Panc1 (cell line): ENCODE measurements at regions not wholly inside any gene's neighbourhood (a gene's known extent, or its start where the extent isn't known, plus 50 kb on each side); places are given as distances from the start of the nearest gene placed in this dataset.

Source experiments
- ATAC-seq: fragments of 200-7000 bp; cut with Tn5 transposase; 2 replicates; pipeline ENCODE4 v1.9.1; 2020; ENCODE audit warnings: mild to moderate bottlenecking, moderate library complexity
- BruUV-seq: library from RNA; stranded (reverse); fragments of 400-500 nt; replicated peaks from 2 replicates; lab custom pipeline; 2021; lab: Mats Ljungman, UMichigan
- CTCF ChIA-PET: fragments of 300-600 bp; sonication (Branson Sonifier 250); formaldehyde crosslinking; loops from one replicate; lab custom pipeline; 2022; ENCODE audit warnings: antibody characterized with exemption; lab: Charles Lee
- POLR2A ChIA-PET: fragments of 300-600 bp; sonication (Branson Sonifier 250); formaldehyde crosslinking; loops from one replicate; lab custom pipeline; 2022; ENCODE audit warnings: antibody characterized with exemption; lab: Charles Lee
- DNase-seq: peaks from one replicate; pipeline ENCODE4 v3.0.0-alpha.2; 2010; ENCODE audit warnings: low read depth, low spot score
- H3K27ac ChIP-seq: 2 replicates; pipeline ENCODE4 v1.5.1; 2011; ENCODE audit warnings: mild to moderate bottlenecking, low read length, inconsistent platforms
- H3K27me3 ChIP-seq: fragments of 200-500 bp; sonication (Bioruptor generic); 2 replicates; pipeline ENCODE4 v1.6.0; 2014; ENCODE audit warnings: low read length, inconsistent platforms; ENCODE audit not compliant: control insufficient read depth, insufficient read depth
- H3K36me3 ChIP-seq: fragments of 200-500 bp; sonication (Bioruptor generic); 2 replicates; pipeline ENCODE4 v1.5.1; 2014; ENCODE audit warnings: inconsistent platforms, mild to moderate bottlenecking, low read length, moderate library complexity; ENCODE audit not compliant: control insufficient read depth, insufficient read depth
- H3K4me1 ChIP-seq: 2 replicates; pipeline ENCODE4 v1.5.1; 2011; ENCODE audit warnings: inconsistent platforms, mild to moderate bottlenecking, low read length, moderate library complexity; ENCODE audit not compliant: control insufficient read depth, insufficient read depth
- H3K4me3 ChIP-seq, 2 experiments: 2 replicates each; pipeline ENCODE4 v1.5.1; 2011 to 2012; ENCODE audit warnings: low read depth in 2 of 2, low read length in 2 of 2, mild to moderate bottlenecking in 2 of 2, inconsistent platforms in 1 of 2, moderate library complexity in 1 of 2
- H3K9me3 ChIP-seq: fragments of 200-500 bp; sonication (Bioruptor generic); 2 replicates; pipeline ENCODE4 v1.5.1; 2014; ENCODE audit warnings: low read depth, mild to moderate bottlenecking, inconsistent platforms, low read length, moderate library complexity; ENCODE audit not compliant: control insufficient read depth, insufficient read depth
- CTCF ChIP-seq: fragments of 450-650 bp; IDR thresholded peaks from 2 replicates; pipeline ENCODE4 v1.5.1; 2017; ENCODE audit warnings: mild to moderate bottlenecking
- POLR2AphosphoS5 ChIP-seq: IDR thresholded peaks from 2 replicates; pipeline ENCODE4 v1.6.1; 2012; ENCODE audit warnings: mild to moderate bottlenecking, low read depth, low read length, moderate library complexity
- SIN3A ChIP-seq: IDR thresholded peaks from 2 replicates; pipeline ENCODE4 v1.6.1; 2012; ENCODE audit warnings: low read depth, mild to moderate bottlenecking, low read length, moderate library complexity, borderline replicate concordance; ENCODE audit not compliant: insufficient read depth
- TCF7L2 ChIP-seq: IDR thresholded peaks from 2 replicates; pipeline ENCODE4 v1.6.1; 2011; ENCODE audit warnings: mild to moderate bottlenecking, low read depth, low read length, inconsistent platforms
- in situ Hi-C: cut with HindIII; loops from 2 replicates; pipeline ENCODE4 v1.10.0; 2016; ENCODE audit warnings: low sequenced_read_pairs, low pct_unique_long_range_greater_than_20kb
- intact Hi-C: fragments of 100-400 bp; cut with micrococcal nuclease; formaldehyde crosslinking; loops from one replicate; pipeline ENCODE4 v1.10.0; 2022; ENCODE audit not compliant: unreplicated experiment
- TF ChIP-seq, protein P1 (sequence below), 2 experiments: IDR thresholded peaks; 2 replicates each; pipeline ENCODE4 v1.6.1; 2011 to 2012; ENCODE audit warnings: low read depth in 2 of 2, control low read depth in 1 of 2, low read length in 1 of 2, mild to moderate bottlenecking in 1 of 2, moderate library complexity in 1 of 2; ENCODE audit not compliant: insufficient read depth in 1 of 2

DNA sequence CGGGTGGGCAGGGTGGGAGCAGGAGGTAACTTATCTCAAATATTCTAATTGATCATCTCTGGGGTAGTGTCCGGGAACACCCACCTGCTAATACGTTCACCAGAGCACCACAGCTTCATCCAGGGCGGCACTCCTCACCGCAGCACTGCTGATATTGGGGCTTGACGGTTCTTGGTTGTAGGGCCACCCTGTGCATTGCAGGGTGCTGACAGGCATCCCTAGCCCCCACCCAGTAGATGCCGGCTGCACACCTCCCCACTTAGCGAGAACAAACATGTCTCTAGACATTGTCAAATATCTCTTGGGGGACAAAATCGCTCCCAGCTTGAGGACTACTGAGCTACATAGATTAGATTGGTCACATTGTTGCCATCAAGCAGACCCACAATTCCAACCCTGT lies 73.9 kb upstream of the WASF3 start:
- Histone ChIP-seq H3K4me3 (no peak overlapping the region), H3K36me3 (no peaks in the 10 kb centered on the region), H3K27me3 (no peaks in the 10 kb centered on the region), H3K4me1 (no peaks in the 10 kb centered on the region), H3K27ac (no peak overlapping the region), H3K9me3 (no peaks in the 10 kb centered on the region)
- ATAC-seq (no peak), DNase-seq (no peak)
- ChIA-PET CTCF (interaction anchor here (0.6 to 1.2 kb wide), 2 partner anchors 190 to 215 kb away, joined by 6 to 8 read pairs; no protein-coding TSS in a partner anchor), POLR2A (no interaction called here)
- intact Hi-C loops, result loop anchor here (5.0 kb wide), 1 partner anchor 214 kb away; no protein-coding TSS in a partner anchor
- TF ChIP-seq, protein P1, sequence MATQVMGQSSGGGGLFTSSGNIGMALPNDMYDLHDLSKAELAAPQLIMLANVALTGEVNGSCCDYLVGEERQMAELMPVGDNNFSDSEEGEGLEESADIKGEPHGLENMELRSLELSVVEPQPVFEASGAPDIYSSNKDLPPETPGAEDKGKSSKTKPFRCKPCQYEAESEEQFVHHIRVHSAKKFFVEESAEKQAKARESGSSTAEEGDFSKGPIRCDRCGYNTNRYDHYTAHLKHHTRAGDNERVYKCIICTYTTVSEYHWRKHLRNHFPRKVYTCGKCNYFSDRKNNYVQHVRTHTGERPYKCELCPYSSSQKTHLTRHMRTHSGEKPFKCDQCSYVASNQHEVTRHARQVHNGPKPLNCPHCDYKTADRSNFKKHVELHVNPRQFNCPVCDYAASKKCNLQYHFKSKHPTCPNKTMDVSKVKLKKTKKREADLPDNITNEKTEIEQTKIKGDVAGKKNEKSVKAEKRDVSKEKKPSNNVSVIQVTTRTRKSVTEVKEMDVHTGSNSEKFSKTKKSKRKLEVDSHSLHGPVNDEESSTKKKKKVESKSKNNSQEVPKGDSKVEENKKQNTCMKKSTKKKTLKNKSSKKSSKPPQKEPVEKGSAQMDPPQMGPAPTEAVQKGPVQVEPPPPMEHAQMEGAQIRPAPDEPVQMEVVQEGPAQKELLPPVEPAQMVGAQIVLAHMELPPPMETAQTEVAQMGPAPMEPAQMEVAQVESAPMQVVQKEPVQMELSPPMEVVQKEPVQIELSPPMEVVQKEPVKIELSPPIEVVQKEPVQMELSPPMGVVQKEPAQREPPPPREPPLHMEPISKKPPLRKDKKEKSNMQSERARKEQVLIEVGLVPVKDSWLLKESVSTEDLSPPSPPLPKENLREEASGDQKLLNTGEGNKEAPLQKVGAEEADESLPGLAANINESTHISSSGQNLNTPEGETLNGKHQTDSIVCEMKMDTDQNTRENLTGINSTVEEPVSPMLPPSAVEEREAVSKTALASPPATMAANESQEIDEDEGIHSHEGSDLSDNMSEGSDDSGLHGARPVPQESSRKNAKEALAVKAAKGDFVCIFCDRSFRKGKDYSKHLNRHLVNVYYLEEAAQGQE (IDR thresholded peaks at IDR 0.05; ENCODE audit: insufficient read depth in 1 of 2, low read depth in 2 of 2, low read length in 1 of 2), result no peak
- in situ Hi-C loops, result no loop called here
- BruUV-seq, result no TSS peak

DNA sequence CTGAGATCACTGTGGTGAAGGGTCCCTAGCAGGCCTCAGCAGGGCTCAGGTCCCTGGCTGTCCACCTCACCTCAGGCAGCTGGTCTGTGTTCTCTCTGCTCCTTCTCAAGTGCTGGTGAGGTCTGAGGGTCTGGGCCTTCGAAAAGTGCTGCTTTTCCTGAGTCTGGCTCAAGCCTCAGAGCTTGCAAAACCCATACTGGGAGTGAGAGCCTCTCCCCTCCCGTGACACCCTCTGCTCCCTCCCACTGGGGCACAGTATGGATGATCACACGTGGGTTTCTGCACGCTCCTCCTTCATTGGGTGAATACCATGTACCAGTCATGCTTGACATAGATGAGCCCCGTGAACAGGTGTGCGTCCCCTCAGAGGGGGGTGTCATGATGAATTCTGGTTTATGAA lies 73.3 kb upstream of the WASF3 start:
- no peak for TF ChIP-seq CTCF
- no peak for TF ChIP-seq TCF7L2
- TF ChIP-seq SIN3A, result no peak
- TF ChIP-seq, protein P1 (IDR thresholded peaks at IDR 0.05; ENCODE audit: insufficient read depth in 1 of 2, low read depth in 2 of 2, low read length in 1 of 2), result no peak
- TF ChIP-seq POLR2AphosphoS5, result no peak
- DNase-seq (no peak), ATAC-seq (no peak)
- H3K4me1 ChIP-seq, result no peaks in the 10 kb centered on the region
- ChIA-PET CTCF (interaction anchor here (0.6 kb wide), 1 partner anchor 191 kb away, joined by 8 read pairs; no protein-coding TSS in a partner anchor), POLR2A (no interaction called here)
- no peaks in the 10 kb centered on the region for H3K27me3 ChIP-seq
- no TSS peak for BruUV-seq
- H3K9me3 ChIP-seq, result no peaks in the 10 kb centered on the region
- intact Hi-C loops, result loop anchor here (5.0 kb wide), 1 partner anchor 213 kb away; no protein-coding TSS in a partner anchor
- in situ Hi-C loops, result no loop called here
- H3K4me3 ChIP-seq, result no peak overlapping the region
- H3K36me3 ChIP-seq, result no peaks in the 10 kb centered on the region
- H3K27ac ChIP-seq, result no peak overlapping the region
